ENCODE measurements at regions not wholly inside any gene's neighbourhood (a gene's known extent, or its start where the extent isn't known, plus 50 kb on each side); places are given as distances from the start of the nearest gene placed in this dataset.

DNA sequence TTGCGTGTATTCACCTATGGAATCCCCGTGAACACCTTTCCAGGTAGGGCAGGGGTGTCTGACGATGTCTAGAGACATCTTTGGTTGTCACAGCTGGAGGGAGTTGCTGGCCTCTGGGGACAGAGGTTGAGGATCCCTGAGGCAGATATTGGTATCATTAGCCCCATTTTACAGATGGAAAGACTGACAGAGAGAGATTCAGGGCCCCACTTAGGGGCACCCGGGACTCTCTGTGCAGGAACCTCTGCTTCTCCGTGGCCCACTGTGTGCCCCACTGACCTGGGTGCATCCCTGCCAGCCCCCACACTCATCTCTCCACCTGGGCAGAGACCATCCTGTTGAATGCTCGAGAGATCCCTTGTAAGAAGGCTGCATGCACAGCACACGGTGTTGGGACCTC lies 111.2 kb downstream of the EDN3 start:
- Mint-ChIP-seq H3K36me3 (no peaks in the 10 kb centered on the region), H3K4me1 (ENCODE audit: low read depth in 2 of 2) (no peaks in the 10 kb centered on the region), H3K27me3 (peaks cover 10 to 16% of the 10 kb centered on the region in 2 donors), H3K4me3 (no peak overlapping the region), H3K9me3 (no peaks in the 10 kb centered on the region), H3K27ac (no peak overlapping the region)
- DNase-seq (ENCODE audit: low spot score) (no peak), ATAC-seq (no peak)

GRCh38 chr20:59412181-59412580 lies 111.8 kb downstream of the EDN3 start:
- H3K27ac Mint-ChIP-seq, result no peak overlapping the region
- no peaks in the 10 kb centered on the region for H3K9me3 Mint-ChIP-seq
- H3K36me3 Mint-ChIP-seq, result no peaks in the 10 kb centered on the region
- DNase-seq (ENCODE audit: low spot score) (no peak), ATAC-seq (no peak)
- H3K4me1 Mint-ChIP-seq (ENCODE audit: low read depth in 2 of 2), result no peaks in the 10 kb centered on the region
- peaks cover 7 to 16% of the 10 kb centered on the region in 2 donors for H3K27me3 Mint-ChIP-seq
- no peak overlapping the region for H3K4me3 Mint-ChIP-seq

DNA sequence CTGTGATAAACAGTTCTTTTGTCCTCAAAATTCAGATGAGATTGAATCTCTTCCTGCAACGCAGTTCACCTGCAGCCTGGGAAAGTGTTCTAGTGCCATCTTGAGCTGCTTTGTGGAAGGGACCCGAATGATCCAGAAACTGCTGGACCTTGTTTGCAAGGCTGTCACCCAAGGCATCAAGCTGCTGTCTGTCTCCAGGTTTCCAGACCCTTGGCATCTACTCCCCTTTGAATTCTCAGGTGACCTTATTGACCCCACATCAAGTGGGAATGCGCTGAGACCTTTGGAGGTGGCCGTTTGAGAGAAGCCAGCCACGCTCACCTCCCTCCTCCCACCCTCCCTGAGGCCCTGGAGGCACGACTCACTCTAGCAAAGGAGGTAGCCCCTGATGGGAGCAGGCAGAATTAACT lies 112.5 kb downstream of the EDN3 start:
- Mint-ChIP-seq H3K4me1 (ENCODE audit: low read depth in 2 of 2) (no peaks in the 10 kb centered on the region), H3K4me3 (no peak overlapping the region), H3K36me3 (no peaks in the 10 kb centered on the region), H3K27ac (no peak overlapping the region), H3K9me3 (no peaks in the 10 kb centered on the region), H3K27me3 (peaks cover 12 to 23% of the 10 kb centered on the region in 2 donors)
- DNase-seq (ENCODE audit: low spot score) (no peak), ATAC-seq (no peak)

GRCh38 chr20:59413326-59413865 lies 113.0 kb downstream of the EDN3 start:
- H3K9me3 Mint-ChIP-seq, result no peaks in the 10 kb centered on the region
- ATAC-seq (no peak), DNase-seq (ENCODE audit: low spot score) (no peak)
- H3K36me3 Mint-ChIP-seq, result no peaks in the 10 kb centered on the region
- H3K4me3 Mint-ChIP-seq, result no peak overlapping the region
- H3K4me1 Mint-ChIP-seq (ENCODE audit: low read depth in 2 of 2), result no peaks in the 10 kb centered on the region
- no peak overlapping the region for H3K27ac Mint-ChIP-seq
- H3K27me3 Mint-ChIP-seq, result peaks cover 12 to 25% of the 10 kb centered on the region in 2 donors

GRCh38 chr20:59414936-59415623 lies 114.7 kb downstream of the EDN3 start:
- no peak overlapping the region for H3K27ac Mint-ChIP-seq
- H3K4me3 Mint-ChIP-seq, result no peak overlapping the region

DNA sequence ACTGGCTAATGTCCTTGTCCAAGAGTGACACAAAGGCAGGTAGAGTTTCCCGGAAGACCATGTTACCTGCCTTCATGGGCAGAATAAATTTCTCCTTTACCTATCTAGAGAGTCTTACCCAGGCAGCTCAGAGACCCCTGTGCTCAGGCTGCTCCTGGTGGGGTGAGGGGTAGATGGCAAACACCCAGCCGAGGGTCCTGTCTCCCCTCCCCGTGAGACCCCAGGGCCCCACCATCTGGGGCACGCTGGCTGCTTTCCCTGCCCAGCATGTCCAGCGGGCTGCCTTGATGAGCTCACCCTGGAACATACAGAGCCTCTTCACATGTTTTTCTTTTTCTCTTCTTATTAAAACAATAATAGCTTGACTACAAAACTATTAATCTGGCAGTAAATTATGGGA lies 116.5 kb downstream of the EDN3 start:
- Mint-ChIP-seq H3K27me3 (peaks cover 21 to 33% of the 10 kb centered on the region in 2 donors), H3K27ac (no peak overlapping the region), H3K4me3 (no peak overlapping the region), H3K9me3 (no peaks in the 10 kb centered on the region), H3K4me1 (ENCODE audit: low read depth in 2 of 2) (no peaks in the 10 kb centered on the region), H3K36me3 (no peaks in the 10 kb centered on the region)
- no peak for DNase-seq (ENCODE audit: low spot score)
- no peak for ATAC-seq

More at GRCh38 chr20:59414936-59415623, 114.7 kb downstream of the EDN3 start:
- no peaks in the 10 kb centered on the region for H3K4me1 Mint-ChIP-seq (ENCODE audit: low read depth in 2 of 2)
- no peak for ATAC-seq
- peaks cover 18 to 26% of the 10 kb centered on the region in 2 donors for H3K27me3 Mint-ChIP-seq
- no peak for DNase-seq (ENCODE audit: low spot score)
- H3K36me3 Mint-ChIP-seq, result no peaks in the 10 kb centered on the region
- H3K9me3 Mint-ChIP-seq, result no peaks in the 10 kb centered on the region

DNA sequence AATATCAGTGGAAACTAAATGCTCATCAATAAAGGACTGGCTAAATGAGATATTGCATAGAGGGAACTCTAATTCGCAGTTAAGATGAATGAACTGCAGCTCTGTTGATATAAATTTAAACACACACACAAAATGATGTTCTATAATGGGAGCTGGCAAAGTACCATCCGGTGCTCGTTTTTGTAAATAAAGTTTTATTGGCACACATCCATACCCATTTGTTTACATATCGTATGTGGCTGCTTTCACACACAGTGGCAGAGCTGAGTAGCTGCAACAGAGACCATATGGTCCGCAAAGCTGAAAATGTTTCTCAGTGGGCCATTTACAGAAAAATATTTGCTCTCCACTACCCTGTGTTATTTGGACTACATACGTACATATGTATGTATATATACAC lies 120.7 kb downstream of the EDN3 start:
- H3K4me3 Mint-ChIP-seq, result no peak overlapping the region
- H3K9me3 Mint-ChIP-seq, result no peaks in the 10 kb centered on the region
- ATAC-seq (no peak), DNase-seq (ENCODE audit: low spot score) (no peak)
- H3K27me3 Mint-ChIP-seq, result peaks cover 14 to 25% of the 10 kb centered on the region in 2 donors
- H3K36me3 Mint-ChIP-seq, result no peaks in the 10 kb centered on the region
- no peak overlapping the region for H3K27ac Mint-ChIP-seq
- no peaks in the 10 kb centered on the region for H3K4me1 Mint-ChIP-seq (ENCODE audit: low read depth in 2 of 2)

DNA sequence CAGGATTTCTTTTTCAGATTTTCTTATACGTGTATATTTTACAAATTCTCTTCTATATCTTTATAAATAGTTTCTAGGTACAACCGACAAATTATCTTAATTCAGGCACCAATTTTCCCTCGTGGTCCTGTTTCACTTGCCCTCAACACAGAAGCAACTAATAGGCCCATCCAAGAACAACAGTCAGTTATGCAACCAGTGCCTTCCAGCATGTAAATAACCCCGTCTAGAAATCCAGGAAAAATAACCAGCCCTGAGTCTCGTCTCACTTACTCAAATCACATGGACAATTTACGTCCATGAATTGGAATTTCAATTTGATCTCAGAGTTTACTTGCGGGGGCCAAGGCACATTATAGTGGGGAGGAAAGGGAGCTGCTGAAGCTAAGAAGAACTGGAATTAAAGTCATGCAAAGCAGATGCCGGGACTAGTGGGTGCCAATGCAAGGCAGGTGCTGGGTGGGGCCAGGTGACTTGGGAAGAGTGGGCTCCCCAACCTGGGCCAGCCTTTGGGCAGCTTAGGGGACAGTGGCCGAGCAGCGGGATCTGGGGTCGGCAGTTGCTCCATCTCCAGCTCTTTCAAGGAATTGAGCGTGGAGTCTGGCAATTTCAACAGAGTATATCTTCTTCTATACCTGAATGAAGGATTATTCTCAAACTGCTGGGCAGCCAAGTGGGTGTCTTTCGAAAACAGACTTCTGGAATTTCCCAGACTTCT lies 121.7 kb downstream of the EDN3 start:
- H3K36me3 Mint-ChIP-seq, result no peaks in the 10 kb centered on the region
- peaks cover 14 to 22% of the 10 kb centered on the region in 2 donors for H3K27me3 Mint-ChIP-seq
- H3K27ac Mint-ChIP-seq, result no peak overlapping the region
- H3K4me3 Mint-ChIP-seq, result no peak overlapping the region
- H3K4me1 Mint-ChIP-seq (ENCODE audit: low read depth in 2 of 2), result no peaks in the 10 kb centered on the region
- DNase-seq (ENCODE audit: low spot score) (no peak), ATAC-seq (no peak)
- no peaks in the 10 kb centered on the region for H3K9me3 Mint-ChIP-seq

GRCh38 chr20:59422872-59423544 lies 122.6 kb downstream of the EDN3 start:
- no peaks in the 10 kb centered on the region for H3K36me3 Mint-ChIP-seq
- no peak overlapping the region for H3K4me3 Mint-ChIP-seq
- H3K27ac Mint-ChIP-seq, result no peak overlapping the region
- H3K4me1 Mint-ChIP-seq (ENCODE audit: low read depth in 2 of 2), result peaks cover 0 to under 1% of the 10 kb centered on the region in 2 donors
- H3K27me3 Mint-ChIP-seq, result peaks cover 9 to 14% of the 10 kb centered on the region in 2 donors
- no peaks in the 10 kb centered on the region for H3K9me3 Mint-ChIP-seq
- DNase-seq (ENCODE audit: low spot score) (no peak), ATAC-seq (peak in 1 of 2 donors; percentile 11)

DNA sequence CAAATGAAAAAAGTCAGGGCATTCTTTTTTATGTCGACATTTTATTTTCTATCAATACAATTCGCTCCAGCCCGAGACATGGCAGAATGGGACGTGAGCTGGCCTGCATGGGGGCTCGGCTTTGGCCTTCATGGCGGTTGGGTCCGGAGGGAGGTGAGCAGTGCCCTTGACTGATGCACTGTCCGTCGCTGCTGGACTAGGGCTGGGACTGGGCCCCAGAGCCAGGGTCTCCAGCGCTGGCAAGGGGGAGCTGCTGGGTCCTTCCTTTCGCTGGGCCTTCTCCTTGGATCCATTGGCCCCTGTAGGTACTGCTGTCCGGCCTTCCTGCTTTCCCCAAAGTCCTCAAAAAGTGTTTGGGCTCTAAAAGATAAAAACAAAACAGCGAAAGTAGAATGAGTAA lies 124.6 kb downstream of the EDN3 start:
- peaks cover 6 to 17% of the 10 kb centered on the region in 2 donors for H3K4me1 Mint-ChIP-seq (ENCODE audit: low read depth in 2 of 2)
- no peak overlapping the region for H3K4me3 Mint-ChIP-seq
- H3K36me3 Mint-ChIP-seq, result no peaks in the 10 kb centered on the region
- no peak for DNase-seq (ENCODE audit: low spot score)
- peaks cover 3% of the 10 kb centered on the region for H3K9me3 Mint-ChIP-seq
- no peak for ATAC-seq
- peaks cover 3 to 7% of the 10 kb centered on the region in 2 donors for H3K27me3 Mint-ChIP-seq
- no peak overlapping the region for H3K27ac Mint-ChIP-seq

GRCh38 chr20:59425572-59425971 lies 125.2 kb downstream of the EDN3 start:
- DNase-seq (ENCODE audit: low spot score), result no peak
- Mint-ChIP-seq H3K4me3 (no peak overlapping the region), H3K27me3 (peaks cover under 1 to 2% of the 10 kb centered on the region in 2 donors), H3K27ac (no peak overlapping the region), H3K9me3 (peaks cover 3% of the 10 kb centered on the region), H3K36me3 (no peaks in the 10 kb centered on the region), H3K4me1 (ENCODE audit: low read depth in 2 of 2) (peaks cover 6 to 17% of the 10 kb centered on the region in 2 donors)
- no peak for ATAC-seq

GRCh38 chr20:59428006-59428405 lies 127.6 kb downstream of the EDN3 start:
- Mint-ChIP-seq H3K4me1 (ENCODE audit: low read depth in 2 of 2) (peaks cover 6 to 17% of the 10 kb centered on the region in 2 donors), H3K36me3 (no peaks in the 10 kb centered on the region), H3K27me3 (peaks cover 0 to 3% of the 10 kb centered on the region in 2 donors), H3K27ac (no peak overlapping the region), H3K4me3 (no peak overlapping the region), H3K9me3 (peaks cover 3% of the 10 kb centered on the region)
- DNase-seq (ENCODE audit: low spot score) (no peak), ATAC-seq (no peak)

GRCh38 chr20:59428441-59429205 lies 128.2 kb downstream of the EDN3 start:
- H3K9me3 Mint-ChIP-seq, result peaks cover 3% of the 10 kb centered on the region
- H3K36me3 Mint-ChIP-seq, result no peaks in the 10 kb centered on the region
- no peak overlapping the region for H3K27ac Mint-ChIP-seq
- peak overlapping the region; percentile 50 for H3K4me3 Mint-ChIP-seq
- ATAC-seq, result no peak
- H3K27me3 Mint-ChIP-seq, result peaks cover 3 to 8% of the 10 kb centered on the region in 2 donors
- DNase-seq (ENCODE audit: low spot score), result no peak
- peaks cover 6 to 17% of the 10 kb centered on the region in 2 donors for H3K4me1 Mint-ChIP-seq (ENCODE audit: low read depth in 2 of 2)
